ENCODE measurements at regions not wholly inside any gene's neighbourhood (a gene's known extent, or its start where the extent isn't known, plus 50 kb on each side); places are given as distances from the start of the nearest gene placed in this dataset.

- no peak for DNase-seq
Measured at GRCh38 chr3:5431146-5431545, 243.6 kb downstream of the EDEM1 start.

- DNase-seq, result no peak
Measured at GRCh38 chr3:5431811-5432378, 244.4 kb downstream of the EDEM1 start.

DNA sequence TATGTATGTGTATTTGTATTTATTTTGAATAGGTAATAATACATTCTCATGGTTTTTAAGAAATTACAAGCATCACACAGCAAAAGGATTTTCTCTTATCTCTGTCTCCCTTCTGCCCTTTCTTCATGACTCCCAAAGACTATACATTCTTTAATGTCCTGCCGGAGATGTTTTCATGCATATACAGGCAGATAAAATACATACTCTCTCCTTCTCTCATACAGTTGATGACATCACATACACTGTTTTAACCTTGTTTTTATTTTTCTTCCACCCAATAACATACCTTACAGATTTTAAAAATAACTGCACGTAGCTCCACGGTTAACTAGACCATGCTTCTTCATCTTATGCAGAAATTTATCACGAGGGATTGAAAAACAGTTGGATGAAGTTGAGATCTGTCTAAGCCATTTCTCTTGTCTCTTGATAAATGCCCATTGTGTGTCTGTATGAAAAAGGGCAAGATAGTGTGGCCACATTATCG is 249.8 kb downstream of the EDEM1 start:
- no peak for DNase-seq

DNA sequence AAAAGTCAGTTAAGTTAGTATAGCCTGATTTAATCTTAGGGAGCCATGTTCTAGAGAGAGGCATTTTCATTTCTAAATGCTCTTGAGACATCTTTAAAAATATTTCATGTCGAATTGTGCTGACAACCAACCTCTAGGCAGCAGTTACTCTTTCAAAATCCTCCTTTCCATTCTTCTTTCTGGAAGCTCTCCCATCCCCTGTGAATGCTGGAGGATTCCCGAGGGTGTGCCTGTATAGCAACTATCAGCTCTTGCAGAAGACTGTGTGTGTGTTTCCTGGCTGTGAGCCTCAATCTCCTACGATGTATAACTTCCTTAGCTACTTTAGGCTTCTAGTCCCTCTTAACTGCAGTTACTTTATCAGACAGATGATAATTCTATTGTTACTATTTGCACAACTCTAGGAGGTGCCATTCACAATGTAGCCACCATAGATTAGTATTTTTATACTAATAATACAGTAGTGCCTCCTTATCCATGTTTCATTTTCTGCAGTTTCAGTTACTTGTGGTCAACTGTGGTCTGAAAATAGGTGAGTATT is 250.3 kb downstream of the EDEM1 start:
- no peak for DNase-seq

GRCh38 chr3:5441401-5441800 is 253.9 kb downstream of the EDEM1 start:
- DNase-seq, result no peak

DNA sequence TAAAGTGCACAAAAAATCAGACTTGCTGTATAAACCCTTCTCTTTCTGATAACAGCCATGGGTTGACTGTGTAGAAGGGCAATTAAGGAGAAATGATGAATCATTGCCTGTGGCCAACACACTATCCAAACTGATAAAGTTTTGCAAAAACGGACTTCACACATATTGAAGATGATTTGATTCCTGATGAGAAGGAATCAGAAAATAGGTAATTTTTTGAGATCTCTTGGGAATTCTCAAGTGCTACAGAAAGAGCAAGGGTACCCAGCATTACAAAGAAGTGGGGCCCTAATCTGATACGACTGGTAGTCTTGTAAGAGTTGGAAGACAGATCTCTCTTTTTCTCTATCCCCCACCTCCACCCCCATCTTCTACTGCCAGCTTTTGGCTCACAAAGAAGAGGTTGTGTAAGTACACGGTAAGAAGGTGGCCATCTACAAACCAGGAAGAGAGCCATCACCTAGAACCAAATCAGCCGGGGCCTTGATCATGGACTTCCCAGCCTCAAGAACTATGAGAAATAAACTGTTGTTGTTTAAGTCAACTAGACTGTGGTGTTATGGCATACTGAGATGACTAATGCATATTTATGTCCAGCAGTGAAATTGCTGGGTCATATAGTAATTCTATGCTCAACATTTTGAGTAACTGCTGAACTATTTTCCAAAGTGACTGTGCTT is 254.7 kb downstream of the EDEM1 start:
- DNase-seq, result no peak

DNA sequence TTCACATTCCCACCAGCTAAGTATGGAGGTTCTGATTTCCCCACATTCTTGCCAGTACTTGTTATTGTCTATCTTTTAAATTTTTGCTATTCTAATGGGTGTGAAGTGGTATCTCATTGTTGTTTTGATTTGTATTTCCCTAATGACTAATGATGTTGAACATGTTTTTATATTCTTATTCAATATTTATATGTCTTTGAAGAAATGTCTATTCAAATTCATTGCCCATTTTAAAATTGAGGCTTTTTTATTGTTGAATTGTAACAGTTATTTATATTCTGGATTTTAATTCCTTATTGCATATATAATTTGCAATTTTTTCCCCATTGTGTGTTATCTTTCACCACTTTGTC is 255.3 kb downstream of the EDEM1 start:
- no peak for DNase-seq

DNA sequence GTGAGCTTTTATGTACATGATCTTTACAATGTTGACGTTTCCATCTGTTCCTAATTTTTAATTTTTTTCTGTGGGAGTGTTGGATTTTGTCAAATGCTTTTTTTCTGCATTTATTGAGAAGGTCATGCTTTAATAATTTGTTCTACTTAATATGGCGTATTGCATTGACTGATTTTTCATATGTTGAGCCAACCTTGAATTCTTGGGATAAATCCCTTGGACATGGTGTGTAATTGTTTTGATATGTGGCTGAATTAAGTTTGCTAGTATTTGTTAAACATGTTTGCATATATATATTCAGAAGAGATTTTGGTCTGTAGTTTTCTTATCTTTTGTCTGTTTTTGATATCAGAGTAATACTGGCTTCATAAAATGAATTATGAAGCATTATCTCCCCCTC is 256.7 kb downstream of the EDEM1 start:
- DNase-seq, result no peak

DNA sequence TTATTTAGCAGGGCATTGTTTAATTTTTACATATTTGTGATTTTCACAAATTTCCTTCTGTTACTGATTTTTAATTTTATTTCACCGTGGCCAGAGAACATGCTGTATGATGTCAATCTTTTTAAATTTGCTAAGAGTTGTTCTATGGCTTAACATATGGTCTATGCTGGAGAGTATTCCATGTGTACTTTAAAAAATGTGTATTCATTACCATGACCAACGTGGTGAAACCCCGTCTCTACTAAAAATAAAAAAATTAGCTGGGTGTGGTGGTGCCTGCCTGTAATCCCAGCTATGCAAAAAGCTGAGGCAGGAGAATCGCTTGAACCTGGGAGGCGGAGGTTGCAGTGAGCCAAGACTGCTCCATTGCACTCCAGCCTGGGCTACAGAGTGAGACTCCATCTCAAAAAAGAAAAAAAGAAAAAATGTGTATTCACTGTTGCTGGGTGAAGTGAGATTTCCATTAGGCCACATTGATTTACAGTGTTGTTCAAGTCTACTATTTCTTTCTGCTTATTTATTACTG is 258.2 kb downstream of the EDEM1 start:
- no peak for DNase-seq

DNA sequence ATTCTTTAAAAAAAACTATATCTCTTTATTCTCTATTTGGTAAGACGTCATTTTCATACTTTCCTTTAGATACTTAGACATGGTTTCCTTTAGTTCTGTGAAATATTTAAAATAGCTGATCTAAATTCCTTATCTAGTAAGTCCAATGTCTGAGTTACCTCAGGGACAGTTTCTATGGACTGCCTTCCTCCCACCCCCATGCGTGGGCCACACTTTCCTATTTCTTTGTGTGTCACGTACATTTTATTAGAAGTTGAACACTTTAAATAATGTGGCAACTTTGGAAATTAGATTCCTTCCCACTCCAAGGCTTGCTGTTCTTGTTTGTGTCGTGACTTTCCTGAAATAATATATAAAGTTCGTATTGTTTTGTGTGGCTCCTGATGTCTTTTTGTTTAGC is 260.7 kb downstream of the EDEM1 start:
- no peak for DNase-seq

DNA sequence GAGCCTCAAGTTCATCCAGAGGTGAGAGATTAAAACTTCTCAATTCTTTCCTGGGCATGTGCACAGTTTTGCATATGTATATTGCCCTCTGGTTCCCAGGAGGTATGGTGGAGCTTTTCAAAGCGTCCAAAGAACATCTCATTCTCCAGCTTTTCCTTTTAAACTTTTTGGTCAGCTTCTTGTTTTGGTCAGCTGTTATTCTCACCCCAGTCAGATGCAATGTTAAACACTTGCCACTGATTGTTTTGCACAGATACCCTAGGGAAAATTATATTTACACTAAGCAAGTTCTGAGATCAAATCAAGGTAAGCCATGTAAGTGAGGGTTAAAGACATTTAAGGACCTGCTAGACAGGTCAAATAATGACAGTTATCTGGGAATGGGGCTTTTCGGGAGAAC is 261.3 kb downstream of the EDEM1 start:
- DNase-seq, result no peak

GRCh38 chr3:5456199-5456598 is 268.7 kb downstream of the EDEM1 start:
- DNase-seq, result no peak

DNA sequence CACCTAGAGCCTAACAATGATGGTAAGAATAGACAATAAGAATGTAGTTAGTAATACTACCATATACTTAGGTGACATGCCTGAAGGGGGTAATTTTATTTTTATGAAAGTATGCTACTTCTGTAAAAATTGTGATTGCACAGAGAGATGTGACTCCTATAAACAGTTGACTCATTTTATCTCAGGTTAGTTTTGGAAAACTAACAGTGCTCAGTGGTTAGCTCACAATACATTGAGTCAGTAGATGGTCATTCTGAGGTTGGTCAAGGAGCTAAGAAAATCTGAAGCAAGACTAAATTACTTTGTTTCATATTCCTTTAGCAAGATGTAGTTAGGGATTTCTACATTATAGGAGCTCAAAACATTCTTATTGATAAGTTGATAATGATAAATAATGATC is 271.0 kb downstream of the EDEM1 start:
- no peak for DNase-seq

DNA sequence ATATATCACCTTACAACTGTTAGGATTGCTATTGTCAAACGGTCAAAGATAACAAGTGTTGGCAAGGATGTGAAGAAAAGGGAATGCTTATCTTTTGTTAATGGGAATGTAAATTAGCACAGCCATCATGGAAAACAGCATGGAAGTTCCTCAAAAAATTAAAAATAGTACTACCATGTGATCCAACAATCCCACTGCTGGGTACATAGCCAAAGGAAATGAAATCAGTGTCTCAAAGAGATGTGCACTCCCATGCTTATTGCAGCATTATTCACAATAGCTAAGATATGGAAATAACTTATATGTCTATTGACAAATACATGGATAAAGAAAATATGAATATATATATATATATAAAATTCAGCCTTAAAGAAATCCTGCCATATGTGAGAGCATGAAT is 274.6 kb downstream of the EDEM1 start:
- DNase-seq, result no peak

- no peak for DNase-seq
Measured at GRCh38 chr3:5463991-5464390, 276.5 kb downstream of the EDEM1 start.

DNA sequence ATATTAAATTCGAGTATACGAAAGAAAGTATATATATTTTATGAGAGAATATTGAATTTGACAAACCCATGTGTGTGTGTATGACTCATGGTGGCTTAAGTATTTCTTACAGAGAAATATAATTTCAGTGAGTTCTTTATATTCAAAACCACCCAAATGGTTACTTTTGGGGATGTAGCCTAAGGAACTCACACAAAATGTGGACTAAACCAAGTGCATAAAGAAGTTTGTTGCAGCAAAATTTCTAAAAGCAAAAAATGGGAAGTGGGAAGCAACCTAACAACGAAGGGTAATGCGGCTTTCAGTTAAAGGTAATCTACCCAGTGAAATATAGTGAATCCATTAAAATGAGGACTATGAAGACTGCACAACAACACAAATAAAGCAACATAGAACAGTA is 277.1 kb downstream of the EDEM1 start:
- DNase-seq, result no peak

GRCh38 chr3:5465183-5465582 is 277.7 kb downstream of the EDEM1 start:
- no peak for DNase-seq

GRCh38 chr3:5466065-5466464 is 278.6 kb downstream of the EDEM1 start:
- DNase-seq, result no peak

GRCh38 chr3:5466717-5467116 is 279.2 kb downstream of the EDEM1 start:
- DNase-seq, result no peak

DNA sequence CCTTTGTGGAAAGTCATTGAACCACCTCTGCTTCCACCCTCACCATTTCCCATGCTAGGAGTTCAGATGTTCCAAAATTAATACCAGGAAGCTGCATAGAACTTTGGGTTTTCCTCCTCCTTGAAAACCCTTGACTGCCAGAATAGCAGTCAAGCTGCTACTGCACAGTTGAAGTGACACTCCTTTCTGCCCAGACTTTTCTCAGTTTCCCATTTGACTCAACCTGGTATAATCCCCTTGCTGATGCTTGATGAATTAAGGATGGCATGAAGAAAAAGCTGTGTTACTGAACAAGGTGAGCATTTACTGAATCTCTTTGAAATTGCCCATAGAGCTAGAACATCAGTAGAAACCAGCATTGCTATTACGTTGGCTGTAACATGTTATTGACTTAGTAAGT is 286.0 kb downstream of the EDEM1 start:
- DNase-seq, result no peak

GRCh38 chr3:5476403-5476802 is 288.9 kb downstream of the EDEM1 start:
- DNase-seq, result no peak

GRCh38 chr3:5479229-5479799 is 291.8 kb downstream of the EDEM1 start:
- DNase-seq, result no peak

DNA sequence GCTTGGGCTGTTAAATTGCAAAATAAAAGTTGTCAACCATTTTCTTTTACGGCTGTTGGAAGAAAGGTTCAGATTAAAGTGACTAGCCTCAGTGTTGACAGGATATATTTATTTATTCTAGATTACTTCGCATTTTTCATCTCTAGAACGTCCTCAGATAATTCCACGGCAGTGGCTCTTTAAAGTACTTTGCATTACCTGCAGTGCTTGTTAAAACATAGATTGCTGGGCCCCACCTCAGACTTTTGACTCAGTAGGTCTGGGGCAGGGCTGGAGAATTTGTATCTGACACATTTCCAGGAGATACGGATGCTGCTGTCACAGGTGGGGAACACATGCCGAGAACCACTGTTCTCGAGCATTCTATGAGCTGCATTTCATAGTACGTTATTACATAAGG is 292.7 kb downstream of the EDEM1 start:
- DNase-seq, result no peak

GRCh38 chr3:5485427-5485826 is 297.9 kb downstream of the EDEM1 start:
- DNase-seq, result no peak
